SU-DHL-6 (cell line): ENCODE measurements at regions not wholly inside any gene's neighbourhood (a gene's known extent, or its start where the extent isn't known, plus 50 kb on each side); places are given as distances from the start of the nearest gene placed in this dataset.

Experiments
- H2AFZ ChIP-seq: fragments of 200-600 bp; sonication (generic); 2 replicates; pipeline ENCODE4 v1.6.1; 2014; ENCODE audit warnings: low read depth, mild to moderate bottlenecking, moderate library complexity, mixed read lengths, antibody characterized with exemption, low read length; ENCODE audit not compliant: severe bottlenecking
- H3F3A ChIP-seq: fragments of 200-600 bp; shearing (Covaris generic); 2 replicates; pipeline ENCODE4 v1.6.0; 2016; ENCODE audit warnings: antibody characterized with exemption, mild to moderate bottlenecking; ENCODE audit not compliant: insufficient read depth
- H3K27ac ChIP-seq: fragments of 200-600 bp; sonication (generic); 2 replicates; pipeline ENCODE4 v1.5.1; 2016; ENCODE audit warnings: low read depth, mild to moderate bottlenecking, low read length, moderate library complexity, mixed read lengths
- H3K27me3 ChIP-seq: fragments of 200-600 bp; sonication (generic), shearing (Covaris generic); 2 replicates; pipeline ENCODE4 v1.6.0; 2014; ENCODE audit warnings: mild to moderate bottlenecking, low read length
- H3K36me3 ChIP-seq: fragments of 200-600 bp; sonication (generic); 2 replicates; pipeline ENCODE4 v1.6.1; 2014; ENCODE audit warnings: mild to moderate bottlenecking, low read length, mixed read lengths
- H3K4me2 ChIP-seq: fragments of 300-600, 200-600 bp; shearing (Covaris generic), sonication (generic); 2 replicates; pipeline ENCODE4 v1.6.0; 2014; ENCODE audit warnings: low read length, low read depth, mild to moderate bottlenecking; ENCODE audit not compliant: poor library complexity, severe bottlenecking
- H3K4me3 ChIP-seq: fragments of 200-600 bp; sonication (generic); 2 replicates; pipeline ENCODE4 v1.5.1; 2014; ENCODE audit warnings: antibody characterized with exemption, low read length, mild to moderate bottlenecking, mixed read lengths; ENCODE audit not compliant: insufficient read depth, poor library complexity, severe bottlenecking
- H3K79me2 ChIP-seq: fragments of 200-600 bp; sonication (generic); 2 replicates; pipeline ENCODE4 v1.6.1; 2014; ENCODE audit warnings: mild to moderate bottlenecking, low read length, moderate library complexity; ENCODE audit not compliant: insufficient read depth
- H3K9ac ChIP-seq: fragments of 200-600 bp; sonication (generic); 2 replicates; pipeline ENCODE4 v1.7.0; 2014; ENCODE audit warnings: mild to moderate bottlenecking, low read length
- H3K9me2 ChIP-seq: fragments of 200-600 bp; sonication (generic); replicated peaks from 2 replicates; pipeline ENCODE4 v1.6.1; 2014; ENCODE audit warnings: low read length; ENCODE audit not compliant: insufficient read depth
- H3K9me3 ChIP-seq: fragments of 200-600 bp; sonication (generic); 2 replicates; pipeline ENCODE4 v1.6.1; 2014; ENCODE audit warnings: low read length, mixed read lengths; ENCODE audit not compliant: insufficient read depth
- H4K20me1 ChIP-seq: fragments of 200-600 bp; sonication (generic); 2 replicates; pipeline ENCODE4 v1.6.1; 2014; ENCODE audit warnings: low read depth, mild to moderate bottlenecking, antibody characterized with exemption, low read length, moderate library complexity, mixed read lengths
- EZH2phosphoT487 ChIP-seq: fragments of 200-600 bp; sonication (generic), shearing (Covaris generic); conservative IDR thresholded peaks from 2 replicates; pipeline ENCODE4 v1.6.1; 2018; ENCODE audit warnings: mild to moderate bottlenecking, antibody characterized with exemption, low read length, moderate library complexity, mixed read lengths
- TF ChIP-seq, protein P1 (sequence below): fragments of 200-600 bp; sonication (generic); IDR thresholded peaks from one replicate; pipeline ENCODE4 v1.5.1; 2017; ENCODE audit warnings: antibody characterized with exemption, mild to moderate bottlenecking, low read length, moderate library complexity; ENCODE audit not compliant: insufficient read depth, poor library complexity, severe bottlenecking

DNA sequence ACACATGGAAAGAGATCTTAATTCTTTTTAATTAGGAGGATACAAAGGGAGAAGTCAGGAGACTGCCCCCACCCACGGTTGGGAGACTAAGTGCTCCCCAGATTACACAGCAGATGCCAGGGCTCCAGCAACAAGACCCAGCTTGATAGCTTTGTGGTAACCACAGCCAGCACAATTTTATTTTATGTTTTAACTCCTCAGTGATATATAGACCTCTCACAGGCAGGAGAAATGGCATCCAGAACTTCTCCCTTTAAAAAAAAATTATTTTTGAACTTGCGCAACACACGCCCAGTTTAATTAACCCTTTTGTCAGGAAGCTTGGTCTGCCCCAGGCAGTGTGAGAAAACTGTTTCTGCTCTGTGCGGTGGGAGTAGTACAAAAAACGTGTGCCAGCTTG lies 62.6 kb upstream of the ACOT11 start:
- no peaks in the 10 kb centered on the region for H3K9me2 ChIP-seq
- H2AFZ ChIP-seq: no peak overlapping the region
- H3K79me2 ChIP-seq: no peaks in the 10 kb centered on the region
- H3F3A ChIP-seq: peaks cover 7% of the 10 kb centered on the region; the same call in 1 of the 2 replicates
- no peaks in the 10 kb centered on the region for H3K27me3 ChIP-seq
- no peak overlapping the region for H3K27ac ChIP-seq
- H3K9ac ChIP-seq: no peak overlapping the region
- no peaks in the 10 kb centered on the region for H4K20me1 ChIP-seq
- H3K4me2 ChIP-seq: no peak overlapping the region
- H3K36me3 ChIP-seq: no peaks in the 10 kb centered on the region
- H3K4me3 ChIP-seq: no peak overlapping the region
- TF ChIP-seq, protein P1, sequence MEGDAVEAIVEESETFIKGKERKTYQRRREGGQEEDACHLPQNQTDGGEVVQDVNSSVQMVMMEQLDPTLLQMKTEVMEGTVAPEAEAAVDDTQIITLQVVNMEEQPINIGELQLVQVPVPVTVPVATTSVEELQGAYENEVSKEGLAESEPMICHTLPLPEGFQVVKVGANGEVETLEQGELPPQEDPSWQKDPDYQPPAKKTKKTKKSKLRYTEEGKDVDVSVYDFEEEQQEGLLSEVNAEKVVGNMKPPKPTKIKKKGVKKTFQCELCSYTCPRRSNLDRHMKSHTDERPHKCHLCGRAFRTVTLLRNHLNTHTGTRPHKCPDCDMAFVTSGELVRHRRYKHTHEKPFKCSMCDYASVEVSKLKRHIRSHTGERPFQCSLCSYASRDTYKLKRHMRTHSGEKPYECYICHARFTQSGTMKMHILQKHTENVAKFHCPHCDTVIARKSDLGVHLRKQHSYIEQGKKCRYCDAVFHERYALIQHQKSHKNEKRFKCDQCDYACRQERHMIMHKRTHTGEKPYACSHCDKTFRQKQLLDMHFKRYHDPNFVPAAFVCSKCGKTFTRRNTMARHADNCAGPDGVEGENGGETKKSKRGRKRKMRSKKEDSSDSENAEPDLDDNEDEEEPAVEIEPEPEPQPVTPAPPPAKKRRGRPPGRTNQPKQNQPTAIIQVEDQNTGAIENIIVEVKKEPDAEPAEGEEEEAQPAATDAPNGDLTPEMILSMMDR: no peak
- no peak for TF ChIP-seq EZH2phosphoT487
- H3K9me3 ChIP-seq: no peaks in the 10 kb centered on the region

DNA sequence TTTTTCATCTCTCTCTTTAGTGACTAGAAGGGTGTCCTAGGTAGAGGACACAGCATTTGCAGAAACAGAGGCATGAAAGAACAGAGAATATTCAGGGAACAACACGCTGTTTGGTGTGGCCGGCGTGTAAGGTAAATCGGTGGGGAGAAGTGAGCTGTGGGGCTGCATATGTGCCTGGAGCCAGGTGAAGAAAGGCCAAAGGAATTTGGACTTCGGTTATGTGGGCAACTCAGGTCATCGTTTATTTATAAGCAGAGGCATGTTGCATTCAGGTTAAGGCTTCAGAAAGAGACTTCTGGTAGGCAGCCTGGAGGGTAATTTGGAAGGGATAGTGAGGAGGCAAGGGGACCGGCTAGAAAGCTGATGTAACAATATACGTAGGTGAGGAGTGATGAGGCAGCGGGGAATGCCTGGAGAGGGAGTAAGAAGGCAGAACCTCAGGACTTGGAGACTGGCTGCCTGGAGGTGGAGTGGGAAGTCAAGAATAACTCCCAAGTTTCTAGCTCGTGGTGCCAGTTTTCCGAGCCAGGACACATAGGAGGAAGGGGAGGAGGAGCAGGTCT lies 64.1 kb upstream of the ACOT11 start:
- H3K9ac ChIP-seq: no peak overlapping the region
- H3K4me3 ChIP-seq: no peak overlapping the region
- H3K27ac ChIP-seq: no peak overlapping the region
- no peaks in the 10 kb centered on the region for H3K9me3 ChIP-seq
- no peak overlapping the region for H3K4me2 ChIP-seq
- H3K79me2 ChIP-seq: no peaks in the 10 kb centered on the region
- peaks cover 7% of the 10 kb centered on the region; the same call in 1 of the 2 replicates for H3F3A ChIP-seq
- TF ChIP-seq, protein P1: no peak
- TF ChIP-seq EZH2phosphoT487: no peak
- no peaks in the 10 kb centered on the region for H3K27me3 ChIP-seq
- H3K36me3 ChIP-seq: no peaks in the 10 kb centered on the region
- no peaks in the 10 kb centered on the region for H3K9me2 ChIP-seq
- H4K20me1 ChIP-seq: no peaks in the 10 kb centered on the region
- no peak overlapping the region for H2AFZ ChIP-seq

DNA sequence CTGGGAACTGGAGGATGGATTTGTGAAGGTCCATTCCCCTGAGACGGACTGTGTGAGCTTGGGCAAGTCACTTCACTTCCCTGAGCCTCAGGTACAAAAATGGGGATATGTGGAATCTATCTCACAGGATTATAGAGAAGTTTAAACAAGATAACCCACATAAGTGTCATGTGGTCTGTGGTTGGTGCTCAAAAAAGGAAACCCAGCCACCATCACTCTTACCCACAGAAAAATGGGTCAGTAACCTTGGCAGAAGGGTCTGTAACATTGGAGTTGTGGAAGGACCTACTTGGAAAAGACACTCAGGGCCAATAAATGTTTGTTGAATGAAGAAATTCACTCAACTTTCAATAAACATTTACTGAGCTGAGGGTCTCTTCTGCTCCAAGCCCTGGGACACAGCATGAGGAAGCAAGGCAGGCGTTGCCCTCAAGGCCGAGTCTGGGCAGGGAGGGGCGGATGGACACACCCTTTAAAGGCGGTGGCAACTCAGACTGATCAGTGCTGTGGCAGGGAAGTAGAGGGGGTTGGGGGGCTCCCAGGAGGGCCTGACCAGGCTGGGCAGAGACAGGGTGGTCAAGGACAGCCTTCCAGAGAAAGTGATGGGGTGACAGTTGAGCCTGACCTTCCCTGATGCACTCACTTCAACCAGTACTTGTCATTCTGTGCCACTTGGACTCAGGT lies 66.7 kb upstream of the ACOT11 start:
- no peak overlapping the region for H3K9ac ChIP-seq
- no peaks in the 10 kb centered on the region for H3K79me2 ChIP-seq
- H3F3A ChIP-seq: no peaks in the 10 kb centered on the region
- no peaks in the 10 kb centered on the region for H3K36me3 ChIP-seq
- H3K9me3 ChIP-seq: no peaks in the 10 kb centered on the region
- TF ChIP-seq, protein P1: no peak
- TF ChIP-seq EZH2phosphoT487: no peak
- H3K4me2 ChIP-seq: no peak overlapping the region
- no peak overlapping the region for H3K4me3 ChIP-seq
- no peak overlapping the region for H2AFZ ChIP-seq
- no peaks in the 10 kb centered on the region for H4K20me1 ChIP-seq
- no peaks in the 10 kb centered on the region for H3K9me2 ChIP-seq
- H3K27ac ChIP-seq: no peak overlapping the region
- H3K27me3 ChIP-seq: no peaks in the 10 kb centered on the region
